ENCODE measurements at regions not wholly inside any gene's neighbourhood (a gene's known extent, or its start where the extent isn't known, plus 50 kb on each side); places are given as distances from the start of the nearest gene placed in this dataset.

GRCh38 chr1:34684266-34684665, 70.6 kb upstream of the GJB5 start:
- no peak for DNase-seq (ENCODE audit: low read depth in 2 of 2)
- no peak for TF ChIP-seq CTCF (IDR thresholded peaks at IDR 0.05; ENCODE audit: low read depth, low read length)
- H3K4me3 ChIP-seq (replicated peaks in 1 of 2; ENCODE audit: low read depth in 2 of 2, low read length in 2 of 2) = no peak overlapping the region

- H3K4me3 ChIP-seq (replicated peaks in 1 of 2; ENCODE audit: low read depth in 2 of 2, low read length in 2 of 2) = no peak overlapping the region
- DNase-seq (ENCODE audit: low read depth in 2 of 2) = no peak
- TF ChIP-seq CTCF (IDR thresholded peaks at IDR 0.05; ENCODE audit: low read depth, low read length) = no peak
Measured at GRCh38 chr1:34685225-34685624, 69.6 kb upstream of the GJB5 start.

GRCh38 chr1:34686531-34686930, 68.3 kb upstream of the GJB5 start:
- no peak for TF ChIP-seq CTCF (IDR thresholded peaks at IDR 0.05; ENCODE audit: low read depth, low read length)
- no peak for DNase-seq (ENCODE audit: low read depth in 2 of 2)
- no peak overlapping the region for H3K4me3 ChIP-seq (replicated peaks in 1 of 2; ENCODE audit: low read depth in 2 of 2, low read length in 2 of 2)

GRCh38 chr1:34688006-34688741, 66.7 kb upstream of the GJB5 start:
- no peak for TF ChIP-seq CTCF (IDR thresholded peaks at IDR 0.05; ENCODE audit: low read depth, low read length)
- no peak overlapping the region for H3K4me3 ChIP-seq (replicated peaks in 1 of 2; ENCODE audit: low read depth in 2 of 2, low read length in 2 of 2)
- no peak for DNase-seq (ENCODE audit: low read depth in 2 of 2)

- DNase-seq (ENCODE audit: low read depth in 2 of 2) = no peak
- no peak overlapping the region for H3K4me3 ChIP-seq (replicated peaks in 1 of 2; ENCODE audit: low read depth in 2 of 2, low read length in 2 of 2)
- no peak for TF ChIP-seq CTCF (IDR thresholded peaks at IDR 0.05; ENCODE audit: low read depth, low read length)
Measured at GRCh38 chr1:34690269-34690668, 64.6 kb upstream of the GJB5 start.

GRCh38 chr1:34693081-34693480, 61.8 kb upstream of the GJB5 start:
- TF ChIP-seq CTCF (IDR thresholded peaks at IDR 0.05; ENCODE audit: low read depth, low read length) = no peak

GRCh38 chr1:34694383-34694782, 60.5 kb upstream of the GJB5 start:
- DNase-seq (ENCODE audit: low read depth in 2 of 2) = no peak

More at GRCh38 chr1:34693081-34693480, 61.8 kb upstream of the GJB5 start:
- H3K4me3 ChIP-seq (replicated peaks in 1 of 2; ENCODE audit: low read depth in 2 of 2, low read length in 2 of 2) = no peak overlapping the region
- DNase-seq (ENCODE audit: low read depth in 2 of 2) = no peak

More at GRCh38 chr1:34694383-34694782, 60.5 kb upstream of the GJB5 start:
- H3K4me3 ChIP-seq (replicated peaks in 1 of 2; ENCODE audit: low read depth in 2 of 2, low read length in 2 of 2) = no peak overlapping the region
- no peak for TF ChIP-seq CTCF (IDR thresholded peaks at IDR 0.05; ENCODE audit: low read depth, low read length)

All from cardiac fibroblast (primary cell).